DND-41 (cell line): ENCODE measurements at regions not wholly inside any gene's neighbourhood (a gene's known extent, or its start where the extent isn't known, plus 50 kb on each side); places are given as distances from the start of the nearest gene placed in this dataset.

Experiments used
- EZH2 ChIP-seq: IDR thresholded peaks from 3 replicates; pipeline ENCODE4 v1.6.1; 2012; ENCODE audit warnings: borderline replicate concordance, low read depth, mild to moderate bottlenecking, moderate library complexity, low read length, inconsistent platforms; ENCODE audit not compliant: severe bottlenecking
- TF ChIP-seq, protein P1 (sequence below): IDR thresholded peaks from 2 replicates; pipeline ENCODE4 v1.5.1; 2012; ENCODE audit warnings: borderline replicate concordance, low read length, moderate library complexity, mild to moderate bottlenecking; ENCODE audit not compliant: poor library complexity, severe bottlenecking; ENCODE audit errors: extremely low read depth

- no peak for TF ChIP-seq EZH2
- TF ChIP-seq, protein P1, sequence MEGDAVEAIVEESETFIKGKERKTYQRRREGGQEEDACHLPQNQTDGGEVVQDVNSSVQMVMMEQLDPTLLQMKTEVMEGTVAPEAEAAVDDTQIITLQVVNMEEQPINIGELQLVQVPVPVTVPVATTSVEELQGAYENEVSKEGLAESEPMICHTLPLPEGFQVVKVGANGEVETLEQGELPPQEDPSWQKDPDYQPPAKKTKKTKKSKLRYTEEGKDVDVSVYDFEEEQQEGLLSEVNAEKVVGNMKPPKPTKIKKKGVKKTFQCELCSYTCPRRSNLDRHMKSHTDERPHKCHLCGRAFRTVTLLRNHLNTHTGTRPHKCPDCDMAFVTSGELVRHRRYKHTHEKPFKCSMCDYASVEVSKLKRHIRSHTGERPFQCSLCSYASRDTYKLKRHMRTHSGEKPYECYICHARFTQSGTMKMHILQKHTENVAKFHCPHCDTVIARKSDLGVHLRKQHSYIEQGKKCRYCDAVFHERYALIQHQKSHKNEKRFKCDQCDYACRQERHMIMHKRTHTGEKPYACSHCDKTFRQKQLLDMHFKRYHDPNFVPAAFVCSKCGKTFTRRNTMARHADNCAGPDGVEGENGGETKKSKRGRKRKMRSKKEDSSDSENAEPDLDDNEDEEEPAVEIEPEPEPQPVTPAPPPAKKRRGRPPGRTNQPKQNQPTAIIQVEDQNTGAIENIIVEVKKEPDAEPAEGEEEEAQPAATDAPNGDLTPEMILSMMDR, result peak; percentile 61
Observed at GRCh38 chr4:108355186-108355901, 186.6 kb upstream of the LEF1 start.
